ENCODE measurements at regions not wholly inside any gene's neighbourhood (a gene's known extent, or its start where the extent isn't known, plus 50 kb on each side); places are given as distances from the start of the nearest gene placed in this dataset.

GRCh38 chr18:47412924-47413323 is 161.5 kb upstream of the SKOR2 start:
- no peak overlapping the region for H3K9ac ChIP-seq (ENCODE audit: insufficient read depth in 1 of 2, low read length in 2 of 2)
- no peak for TF ChIP-seq CTCF (IDR thresholded peaks at IDR 0.05; ENCODE audit: control extremely low read depth, extremely low read depth)
- no peak overlapping the region for H3K27ac ChIP-seq (ENCODE audit: low read depth in 1 of 2, low read length in 1 of 2)
- DNase-seq, result no peak
- no peaks in the 10 kb centered on the region for H3K4me1 ChIP-seq (ENCODE audit: control insufficient read depth in 5 of 5, insufficient read depth in 5 of 5, low read length in 5 of 5)
- peaks cover 0 to 11% (median under 1%) of the 10 kb centered on the region in 3 donors for H3K27me3 ChIP-seq (ENCODE audit: control insufficient read depth in 3 of 3, insufficient read depth in 3 of 3, low read length in 2 of 3)
- H3K36me3 ChIP-seq (ENCODE audit: control insufficient read depth in 4 of 4, insufficient read depth in 4 of 4, low read length in 4 of 4), result no peaks in the 10 kb centered on the region
- ATAC-seq (ENCODE audit: insufficient read depth, low FRiP score), result no peak
- WGBS, 2 donors, result 82 to 95% methylated on average over 1 of the region's 1 CpG
- H3K9me3 ChIP-seq (ENCODE audit: control insufficient read depth in 4 of 4, insufficient read depth in 3 of 4, low read length in 3 of 4), result peaks cover 0 to 4% (median 0%) of the 10 kb centered on the region in 4 donors
- no peak overlapping the region for H3K4me3 ChIP-seq

- no peak overlapping the region for H3K27ac ChIP-seq (ENCODE audit: low read depth in 1 of 2, low read length in 1 of 2)
- DNase-seq (no peak), ATAC-seq (ENCODE audit: insufficient read depth, low FRiP score) (no peak)
- H3K4me1 ChIP-seq (ENCODE audit: control insufficient read depth in 5 of 5, insufficient read depth in 5 of 5, low read length in 5 of 5), result no peaks in the 10 kb centered on the region
- no peaks in the 10 kb centered on the region for H3K36me3 ChIP-seq (ENCODE audit: control insufficient read depth in 4 of 4, insufficient read depth in 4 of 4, low read length in 4 of 4)
- peaks cover 0 to 2% (median 0%) of the 10 kb centered on the region in 4 donors for H3K9me3 ChIP-seq (ENCODE audit: control insufficient read depth in 4 of 4, insufficient read depth in 3 of 4, low read length in 3 of 4)
- no peak overlapping the region for H3K4me3 ChIP-seq
- 65 to 77% methylated on average over 1 of the region's 1 CpG for WGBS, 2 donors
- H3K9ac ChIP-seq (ENCODE audit: insufficient read depth in 1 of 2, low read length in 2 of 2), result no peak overlapping the region
- no peak for TF ChIP-seq CTCF (IDR thresholded peaks at IDR 0.05; ENCODE audit: control extremely low read depth, extremely low read depth)
- H3K27me3 ChIP-seq (ENCODE audit: control insufficient read depth in 3 of 3, insufficient read depth in 3 of 3, low read length in 2 of 3), result peaks cover 0 to under 1% (median 0%) of the 10 kb centered on the region in 3 donors
These were observed 159.7 kb upstream of the SKOR2 start for GRCh38 chr18:47411159-47411558.

- 79 to 85% methylated on average over 6 of the region's 6 CpGs for WGBS, 2 donors
- Histone ChIP-seq H3K4me3 (no peak overlapping the region), H3K4me1 (ENCODE audit: control insufficient read depth in 5 of 5, insufficient read depth in 5 of 5, low read length in 5 of 5) (no peaks in the 10 kb centered on the region), H3K9ac (ENCODE audit: insufficient read depth in 1 of 2, low read length in 2 of 2) (no peak overlapping the region), H3K9me3 (ENCODE audit: control insufficient read depth in 4 of 4, insufficient read depth in 3 of 4, low read length in 3 of 4) (peaks cover 0 to 2% (median 0%) of the 10 kb centered on the region in 4 donors), H3K27ac (ENCODE audit: low read depth in 1 of 2, low read length in 1 of 2) (no peak overlapping the region), H3K36me3 (ENCODE audit: control insufficient read depth in 4 of 4, insufficient read depth in 4 of 4, low read length in 4 of 4) (no peaks in the 10 kb centered on the region), H3K27me3 (ENCODE audit: control insufficient read depth in 3 of 3, insufficient read depth in 3 of 3, low read length in 2 of 3) (no peaks in the 10 kb centered on the region)
- DNase-seq (no peak), ATAC-seq (ENCODE audit: insufficient read depth, low FRiP score) (no peak)
- no peak for TF ChIP-seq CTCF (IDR thresholded peaks at IDR 0.05; ENCODE audit: control extremely low read depth, extremely low read depth)
These were observed 158.7 kb upstream of the SKOR2 start for GRCh38 chr18:47410139-47410538.

GRCh38 chr18:47409519-47409918 is 158.1 kb upstream of the SKOR2 start:
- no peaks in the 10 kb centered on the region for H3K27me3 ChIP-seq (ENCODE audit: control insufficient read depth in 3 of 3, insufficient read depth in 3 of 3, low read length in 2 of 3)
- H3K9ac ChIP-seq (ENCODE audit: insufficient read depth in 1 of 2, low read length in 2 of 2), result no peak overlapping the region
- H3K4me3 ChIP-seq, result no peak overlapping the region
- no peak for TF ChIP-seq CTCF (IDR thresholded peaks at IDR 0.05; ENCODE audit: control extremely low read depth, extremely low read depth)
- H3K27ac ChIP-seq (ENCODE audit: low read depth in 1 of 2, low read length in 1 of 2), result no peak overlapping the region
- H3K36me3 ChIP-seq (ENCODE audit: control insufficient read depth in 4 of 4, insufficient read depth in 4 of 4, low read length in 4 of 4), result no peaks in the 10 kb centered on the region
- peaks cover 0 to 2% (median 0%) of the 10 kb centered on the region in 4 donors for H3K9me3 ChIP-seq (ENCODE audit: control insufficient read depth in 4 of 4, insufficient read depth in 3 of 4, low read length in 3 of 4)
- WGBS, 2 donors, result 91 to 95% methylated on average over 7 of the region's 7 CpGs
- DNase-seq (no peak), ATAC-seq (ENCODE audit: insufficient read depth, low FRiP score) (no peak)
- no peaks in the 10 kb centered on the region for H3K4me1 ChIP-seq (ENCODE audit: control insufficient read depth in 5 of 5, insufficient read depth in 5 of 5, low read length in 5 of 5)

Data from lung (tissue), 11 donors.